K562 (cell line): ENCODE measurements at regions not wholly inside any gene's neighbourhood (a gene's known extent, or its start where the extent isn't known, plus 50 kb on each side); places are given as distances from the start of the nearest gene placed in this dataset.

Experiments used
- ATAC-seq: fragments of 200-7000 bp; cut with Tn5 transposase; 3 replicates; pipeline ENCODE4 v1.9.1; 2020; ENCODE audit warnings: moderate library complexity
- BruUV-seq: library from RNA; stranded (reverse); fragments of 400-500 nt; replicated peaks from 2 replicates; lab custom pipeline; 2021; lab: Mats Ljungman, UMichigan
- CTCF ChIA-PET: fragments of 300-600 bp; formaldehyde crosslinking; extraction: SDS; loops from one replicate; lab custom pipeline; 2021; ENCODE audit warnings: low intra/inter-chr PET ratio; lab: Yijun Ruan, JAX
- POLR2A ChIA-PET: fragments of 300-600, 350-650 bp; sonication (Branson Sonifier 250); formaldehyde crosslinking; extraction: SDS; loops from one replicate; lab custom pipeline; 2021; ENCODE audit warnings: antibody characterized with exemption, inconsistent platforms; lab: Yijun Ruan, JAX
- DNase-seq, 4 experiments: peaks; one replicate each; pipeline versions ENCODE4 v3.0.0 to v3.0.0-alpha.2; 2011 to 2018; ENCODE audit warnings: low spot score in 3 of 4, mixed read lengths in 3 of 4; ENCODE audit errors: extremely low read depth in 1 of 4
- FAIRE-seq: peaks from 2 replicates; lab custom pipeline; 2011; peaks lifted over from hg19 to GRCh38; lab: Jason Lieb, UNC
- H2AFZ ChIP-seq: 2 replicates; pipeline ENCODE4 v1.6.0; 2011; ENCODE audit warnings: low read depth, low read length, control low read depth, inconsistent platforms
- H3K27ac ChIP-seq: fragments of 200-600 bp; 3 replicates; pipeline ENCODE4 v1.8.0; 2011; ENCODE audit warnings: low read depth, mild to moderate bottlenecking, control low read depth, inconsistent platforms, low read length, moderate library complexity, mixed read lengths; ENCODE audit errors: extremely low read depth
- H3K27me3 ChIP-seq, 2 experiments: fragments of 300-600 bp in 1 of 2; 2 replicates in 1 of 2; 3 replicates in 1 of 2; pipeline versions ENCODE4 v1.6.0 to v1.8.0; 2011; ENCODE audit warnings: inconsistent platforms in 2 of 2, low read length in 2 of 2, mild to moderate bottlenecking in 1 of 2, mixed read lengths in 1 of 2, moderate library complexity in 1 of 2; ENCODE audit not compliant: control insufficient read depth in 2 of 2, insufficient read depth in 2 of 2
- H3K36me3 ChIP-seq: fragments of 300-600 bp; 3 replicates; pipeline ENCODE4 v1.8.0; 2011; ENCODE audit warnings: mild to moderate bottlenecking, low read length, inconsistent platforms; ENCODE audit not compliant: control insufficient read depth, insufficient read depth
- H3K4me1 ChIP-seq, 2 experiments: fragments of 200-600 bp in 1 of 2; replicated peaks in 1 of 2; 2 replicates in 1 of 2; 3 replicates in 1 of 2; pipeline versions ENCODE4 v1.5.1 to v1.8.0; 2011; ENCODE audit warnings: inconsistent platforms in 2 of 2, low read length in 2 of 2, mild to moderate bottlenecking in 1 of 2, mixed read lengths in 1 of 2, moderate library complexity in 1 of 2; ENCODE audit not compliant: control insufficient read depth in 2 of 2, insufficient read depth in 2 of 2
- H3K4me2 ChIP-seq: 2 replicates; pipeline ENCODE4 v1.6.1; 2011; ENCODE audit warnings: low read length, control low read depth, inconsistent platforms, mixed read lengths; ENCODE audit not compliant: insufficient read depth
- H3K4me3 ChIP-seq: fragments of 200-600 bp; sonication (generic), shearing (Covaris generic); 2 replicates; pipeline ENCODE4 v1.5.1; 2016; ENCODE audit warnings: control low read depth, inconsistent platforms
- H3K79me2 ChIP-seq: fragments of 200-600 bp; 3 replicates; pipeline ENCODE4 v1.8.0; 2011; ENCODE audit warnings: low read length, inconsistent platforms; ENCODE audit not compliant: control insufficient read depth, insufficient read depth
- H3K9ac ChIP-seq, 2 experiments: 2 replicates each; pipeline versions ENCODE4 v1.6.0 to v1.6.1; 2011; ENCODE audit warnings: low read depth in 2 of 2, low read length in 2 of 2, control low read depth in 1 of 2, inconsistent platforms in 1 of 2, mild to moderate bottlenecking in 1 of 2, mixed read lengths in 1 of 2; ENCODE audit not compliant: insufficient read depth in 1 of 2
- H3K9me1 ChIP-seq: one replicate; pipeline ENCODE4 v1.6.0; 2011; ENCODE audit warnings: inconsistent platforms, mild to moderate bottlenecking, low read length, moderate library complexity; ENCODE audit not compliant: control insufficient read depth, insufficient read depth
- H3K9me3 ChIP-seq: replicated peaks from 2 replicates; pipeline ENCODE4 v1.5.1; 2011; ENCODE audit warnings: low read depth, low read length, inconsistent platforms; ENCODE audit not compliant: control insufficient read depth, insufficient read depth
- H4K20me1 ChIP-seq: replicated peaks from 2 replicates; pipeline ENCODE4 v1.6.1; 2011; ENCODE audit warnings: low read length, inconsistent platforms, mixed read lengths; ENCODE audit not compliant: control insufficient read depth, insufficient read depth
- MAFK ChIP-seq: IDR thresholded peaks from 2 replicates; pipeline ENCODE4 v1.6.1; 2011; ENCODE audit warnings: low read length, improper control_type of control experiment
- NFRKB ChIP-seq: fragments of 450-650 bp; IDR thresholded peaks from 2 replicates; pipeline ENCODE4 v1.6.1; 2016; ENCODE audit warnings: low read depth
- RBM14 ChIP-seq: fragments of 200-400 bp; formaldehyde crosslinking; IDR thresholded peaks from 2 replicates; pipeline ENCODE4 v1.6.1; 2018; ENCODE audit warnings: low read depth, mild to moderate bottlenecking, low read length, moderate library complexity, borderline replicate concordance; ENCODE audit not compliant: insufficient read depth
- SREBF1 ChIP-seq: fragments of 150-350 bp; IDR thresholded peaks from 2 replicates; pipeline ENCODE4 v1.6.1; 2014; ENCODE audit warnings: antibody characterized with exemption, low read depth, low read length, borderline replicate concordance
- ZC3H11A ChIP-seq: IDR thresholded peaks from 2 replicates; pipeline ENCODE4 v1.6.1; 2012; ENCODE audit warnings: low read depth, low read length, improper control_type of control experiment
- WGBS: fragments of 100-300 bp; shearing (Covaris generic); methylation state at CpG from one replicate; pipeline ENCODE4 v1.1.6; 2016; ENCODE audit warnings: low coverage, mixed read lengths; ENCODE audit not compliant: insufficient coverage; ENCODE audit errors: missing lambda C conversion rate; 5-methylcytosine and 5-hydroxymethylcytosine counted together
- in situ Hi-C: fragments of 300-500 bp; cut with MboI; formaldehyde crosslinking; loops from 4 replicates; pipeline ENCODE4 v1.15.0; 2018; ENCODE audit warnings: inconsistent platforms, mixed read lengths
- intact Hi-C: fragments of 100-400 bp; cut with micrococcal nuclease; formaldehyde crosslinking; loops from 2 replicates; pipeline ENCODE4 v1.14.2; 2022
- TF ChIP-seq, protein P1 (sequence below): fragments of 450-650 bp; IDR thresholded peaks from 2 replicates; pipeline ENCODE4 v1.6.1; 2016; ENCODE audit warnings: low read depth, mild to moderate bottlenecking, moderate library complexity
- TF ChIP-seq, protein P2 (sequence below): fragments of 250-450 bp; sonication (Bioruptor Pico); IDR thresholded peaks from 2 replicates; pipeline ENCODE4 v1.8.0; 2022; ENCODE audit warnings: inconsistent platforms

DNA sequence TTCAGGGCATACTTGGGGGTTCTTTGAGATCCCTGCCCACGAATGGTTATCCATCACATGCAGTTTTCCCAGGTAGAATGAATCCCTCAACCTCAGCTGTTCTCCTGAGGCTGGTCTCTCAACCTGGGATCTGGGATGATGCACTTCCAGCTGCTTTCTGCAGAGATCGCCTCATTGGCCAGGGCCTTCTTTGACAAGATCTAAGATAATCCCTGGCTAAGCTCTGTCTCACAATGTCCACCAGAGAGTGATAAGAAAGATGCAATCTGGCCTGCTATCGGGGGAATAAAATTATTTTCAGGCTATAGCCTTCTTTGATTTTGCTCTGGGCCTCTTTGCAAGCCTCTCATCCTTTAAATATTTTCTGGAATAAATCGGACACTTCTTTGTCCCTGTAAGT lies 1021.1 kb downstream of the EFNB2 start:
- TF ChIP-seq SREBF1 (no peak), MAFK (no peak), RBM14 (no peak), NFRKB (no peak), ZC3H11A (no peak)
- TF ChIP-seq, protein P1, sequence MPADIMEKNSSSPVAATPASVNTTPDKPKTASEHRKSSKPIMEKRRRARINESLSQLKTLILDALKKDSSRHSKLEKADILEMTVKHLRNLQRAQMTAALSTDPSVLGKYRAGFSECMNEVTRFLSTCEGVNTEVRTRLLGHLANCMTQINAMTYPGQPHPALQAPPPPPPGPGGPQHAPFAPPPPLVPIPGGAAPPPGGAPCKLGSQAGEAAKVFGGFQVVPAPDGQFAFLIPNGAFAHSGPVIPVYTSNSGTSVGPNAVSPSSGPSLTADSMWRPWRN = no peak
- TF ChIP-seq, protein P2, sequence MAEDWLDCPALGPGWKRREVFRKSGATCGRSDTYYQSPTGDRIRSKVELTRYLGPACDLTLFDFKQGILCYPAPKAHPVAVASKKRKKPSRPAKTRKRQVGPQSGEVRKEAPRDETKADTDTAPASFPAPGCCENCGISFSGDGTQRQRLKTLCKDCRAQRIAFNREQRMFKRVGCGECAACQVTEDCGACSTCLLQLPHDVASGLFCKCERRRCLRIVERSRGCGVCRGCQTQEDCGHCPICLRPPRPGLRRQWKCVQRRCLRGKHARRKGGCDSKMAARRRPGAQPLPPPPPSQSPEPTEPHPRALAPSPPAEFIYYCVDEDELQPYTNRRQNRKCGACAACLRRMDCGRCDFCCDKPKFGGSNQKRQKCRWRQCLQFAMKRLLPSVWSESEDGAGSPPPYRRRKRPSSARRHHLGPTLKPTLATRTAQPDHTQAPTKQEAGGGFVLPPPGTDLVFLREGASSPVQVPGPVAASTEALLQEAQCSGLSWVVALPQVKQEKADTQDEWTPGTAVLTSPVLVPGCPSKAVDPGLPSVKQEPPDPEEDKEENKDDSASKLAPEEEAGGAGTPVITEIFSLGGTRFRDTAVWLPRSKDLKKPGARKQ (CRISPR knock-in tag) = no peak
- Histone ChIP-seq H3K79me2 (no peaks in the 10 kb centered on the region), H3K27ac (no peak overlapping the region), H3K9ac (no peak overlapping the region), H3K4me1 (no peaks in the 10 kb centered on the region), H3K4me3 (no peak overlapping the region), H3K9me1 (no peaks in the 10 kb centered on the region), H3K9me3 (no peaks in the 10 kb centered on the region), H3K4me2 (no peak overlapping the region), H3K36me3 (no peaks in the 10 kb centered on the region), H4K20me1 (no peaks in the 10 kb centered on the region), H3K27me3 (no peaks in the 10 kb centered on the region), H2AFZ (no peak overlapping the region)
- DNase-seq (no peak), ATAC-seq (no peak), FAIRE-seq (no peak)
- in situ Hi-C loops (no loop called here), intact Hi-C loops (no loop called here)
- no TSS peak for BruUV-seq
- WGBS = 4% methylated on average over 4 of the region's 4 CpGs
- POLR2A ChIA-PET = no interaction called here
- CTCF ChIA-PET = no interaction called here
